Heart right ventricle (tissue), 16 donors: ENCODE measurements at regions not wholly inside any gene's neighbourhood (a gene's known extent, or its start where the extent isn't known, plus 50 kb on each side); places are given as distances from the start of the nearest gene placed in this dataset.
"Not testable (repeated sequence)": the region's sequence is repeated elsewhere in the genome, so short reads cannot be mapped to it uniquely, and the experiment has no call there.

Experiments
- ATAC-seq, 8 donors: fragments of 200-7000 bp; cut with Tn5 transposase; one replicate each; pipeline ENCODE4 v1.9.1; 2020; ENCODE audit warnings: mild to moderate bottlenecking in 8 of 8, moderate library complexity in 8 of 8, moderate number of reproducible peaks in 1 of 8
- DNase-seq, 2 donors: peaks; one replicate each; pipeline ENCODE4 v3.0.0-alpha.2; 2020
- H3K27ac ChIP-seq, 10 donors: fragments of 200-600 bp; sonication (generic) in 2 of 10; one replicate each; pipeline versions ENCODE4 v1.5.0 to v1.8.0; 2020 to 2022; ENCODE audit warnings: mild to moderate bottlenecking in 3 of 10
- H3K27me3 ChIP-seq, 7 donors: fragments of 200-600 bp; one replicate each; pipeline ENCODE4 v1.8.0; 2021 to 2022; ENCODE audit warnings: mild to moderate bottlenecking in 2 of 7
- H3K36me3 ChIP-seq, 9 donors: fragments of 200-600 bp; sonication (generic) in 1 of 9; one replicate each; pipeline versions ENCODE4 v1.5.0 to v1.8.0; 2020 to 2022; ENCODE audit warnings: mild to moderate bottlenecking in 2 of 9
- H3K4me1 ChIP-seq, 9 donors: fragments of 200-600 bp; sonication (generic) in 1 of 9; one replicate each; pipeline versions ENCODE4 v1.5.0 to v1.8.0; 2020 to 2022; ENCODE audit warnings: mild to moderate bottlenecking in 4 of 9
- H3K4me3 ChIP-seq, 10 donors: fragments of 200-600 bp; sonication (generic) in 2 of 10; one replicate each; pipeline versions ENCODE4 v1.5.0 to v1.8.0; 2020 to 2022; ENCODE audit warnings: mild to moderate bottlenecking in 7 of 10, moderate library complexity in 2 of 10
- H3K9me3 ChIP-seq, 11 donors: fragments of 200-600 bp in 10 of 11; sonication (generic) in 2 of 11; one replicate each; pipeline versions ENCODE4 v1.5.0 to v1.8.0; 2013 to 2022; ENCODE audit warnings: mild to moderate bottlenecking in 2 of 11, control low read depth in 1 of 11, moderate library complexity in 1 of 11
- CTCF ChIP-seq, 9 donors: fragments of 200-600 bp; sonication (generic) in 2 of 9; IDR thresholded peaks; one replicate each; pipeline versions ENCODE4 v1.5.0 to v1.8.0; 2021 to 2022; ENCODE audit warnings: antibody characterized with exemption in 9 of 9, mild to moderate bottlenecking in 5 of 9, moderate library complexity in 1 of 9
- WGBS, 2 donors: extraction: QIAGEN DNeasy Blood & Tissue Kit; methylation state at CpG; one replicate each; pipeline ENCODE4 v1.1.7; 2013; ENCODE audit warnings: inconsistent platforms in 1 of 2; 5-methylcytosine and 5-hydroxymethylcytosine counted together
- intact Hi-C, 10 donors: fragments of 100-400 bp; cut with DNase I; formaldehyde crosslinking; loops; one replicate each; pipeline versions ENCODE4 v1.11.1 to v1.14.2; 2022
- donor health status: Arrhythmogenic right ventricular cardiomyopathy.
- donor health status: ischemic (EF 13 %, LVEDD 7.1; RV severe dilation, severe dysfunction).
- donor health status: healthy with polysubstance abuse.
- donor health status: DM: no; HTN: yes; CAD: no.
- donor health status: DM: no; HTN: no; CAD: no.
- donor health status: ischemic (EF 25% LVEDD 6.9; RV normal size, moderate dysfunction).
- donor health status: ischemic (EF 25% LVEDD 5.7; RV mildly dilated, moderate dysfunction).
- donor health status: healthy.
- donor health status: DM: yes; HTN: yes; CAD: no.
- donor health status: Ischemic cardiomyopathy.
- donor health status: ischemic (EF 35%, LVEDD 5.7; RV mildly dilated, moderate dysfunction).
- donor health status: nonischemic (EF 11% LVEDD 7.7; RV severe dilation, severe dysfunction).
- donor health status: DM: yes; HTN: yes; CAD: no.
- donor health status: PGD.
- donor health status: ischemic (EF 29% LVEDD 5.4; RV normal size, mild dysfunction).
- donor health status: nonischemic (EF 23%, LVEDD 6.1; RV moderate dilation, normal function).

GRCh38 chr18:46222093-46222492, 117.9 kb downstream of the HAUS1 start:
- intact Hi-C loops: no loop called here
- ATAC-seq (no peak), DNase-seq (no peak)
- Histone ChIP-seq H3K27ac (peak overlapping the region in 2 of 10 donors; percentile 39 to 60), H3K4me1 (peaks cover 0 to 47% (median 34%) of the 10 kb centered on the region in 9 donors), H3K9me3 (no peaks in the 10 kb centered on the region), H3K4me3 (no peak overlapping the region), H3K27me3 (no peaks in the 10 kb centered on the region), H3K36me3 (peaks cover 0 to 36% (median 0%) of the 10 kb centered on the region in 9 donors)
- TF ChIP-seq CTCF (IDR thresholded peaks at IDR 0.05): no peak
- WGBS, 2 donors: 86 to 93% methylated on average over 3 of the region's 3 CpGs

GRCh38 chr18:46222710-46223360, 118.7 kb downstream of the HAUS1 start:
- DNase-seq (no peak), ATAC-seq (peak in 1 of 8 donors; percentile 26)
- no peak for TF ChIP-seq CTCF (IDR thresholded peaks at IDR 0.05)
- Histone ChIP-seq H3K36me3 (peaks cover 0 to 28% (median 0%) of the 10 kb centered on the region in 9 donors), H3K4me1 (peaks cover 0 to 47% (median 34%) of the 10 kb centered on the region in 9 donors), H3K9me3 (no peaks in the 10 kb centered on the region), H3K27ac (peak overlapping the region in 2 of 10 donors; percentile 39 to 60), H3K4me3 (no peak overlapping the region), H3K27me3 (no peaks in the 10 kb centered on the region)
- 65 to 69% methylated on average over 8 of the region's 8 CpGs for WGBS, 2 donors
- intact Hi-C loops: no loop called here

DNA sequence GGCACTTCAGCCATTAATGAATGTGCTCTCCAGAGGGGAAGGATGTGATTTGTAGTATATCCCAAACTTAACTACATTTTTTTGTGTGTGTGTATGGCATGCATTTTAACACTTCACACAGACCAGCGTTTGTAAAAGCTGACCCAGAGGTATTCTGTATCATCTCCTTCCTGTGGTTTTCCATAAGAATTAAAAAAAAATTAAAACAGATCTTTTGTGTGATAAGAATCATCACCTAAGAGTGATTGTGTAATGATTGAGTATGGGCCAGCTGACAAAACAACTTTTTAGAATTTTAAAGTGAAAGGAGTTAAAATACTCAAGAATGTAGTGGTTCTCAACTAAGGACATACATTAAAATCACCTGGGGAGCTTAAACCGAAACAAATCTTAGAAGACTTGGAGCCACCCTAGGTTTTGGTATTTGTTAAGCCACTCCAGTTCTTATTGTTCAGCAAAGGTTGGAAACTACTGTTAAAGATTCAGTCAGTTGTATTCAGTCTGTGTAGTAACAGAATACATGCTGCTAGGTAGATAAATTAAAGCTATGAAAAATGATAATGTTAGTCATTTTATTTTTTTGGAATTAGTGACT, 120.1 kb downstream of the HAUS1 start:
- no peak overlapping the region for H3K4me3 ChIP-seq
- no peak for DNase-seq
- intact Hi-C loops: no loop called here
- no peak for TF ChIP-seq CTCF (IDR thresholded peaks at IDR 0.05)
- no peaks in the 10 kb centered on the region for H3K27me3 ChIP-seq
- peaks cover 0 to 47% (median 31%) of the 10 kb centered on the region in 9 donors for H3K4me1 ChIP-seq
- no peaks in the 10 kb centered on the region for H3K9me3 ChIP-seq
- H3K36me3 ChIP-seq: peaks cover 0 to 14% (median 0%) of the 10 kb centered on the region in 9 donors
- H3K27ac ChIP-seq: no peak overlapping the region
- 59 to 63% methylated on average over 2 of the region's 2 CpGs for WGBS, 2 donors
- ATAC-seq: no peak

GRCh38 chr18:46226461-46226860, 122.3 kb downstream of the HAUS1 start:
- WGBS, 2 donors: 94 to 100% methylated on average over 1 of the region's 1 CpG
- Histone ChIP-seq H3K36me3 (peaks cover 0 to 7% (median 0%) of the 10 kb centered on the region in 9 donors), H3K9me3 (no peaks in the 10 kb centered on the region), H3K27me3 (no peaks in the 10 kb centered on the region), H3K4me3 (no peak overlapping the region), H3K27ac (no peak overlapping the region), H3K4me1 (peaks cover 0 to 47% (median 35%) of the 10 kb centered on the region in 9 donors)
- no peak for DNase-seq
- ATAC-seq: no peak
- no peak for TF ChIP-seq CTCF (IDR thresholded peaks at IDR 0.05)
- intact Hi-C loops: no loop called here

DNA sequence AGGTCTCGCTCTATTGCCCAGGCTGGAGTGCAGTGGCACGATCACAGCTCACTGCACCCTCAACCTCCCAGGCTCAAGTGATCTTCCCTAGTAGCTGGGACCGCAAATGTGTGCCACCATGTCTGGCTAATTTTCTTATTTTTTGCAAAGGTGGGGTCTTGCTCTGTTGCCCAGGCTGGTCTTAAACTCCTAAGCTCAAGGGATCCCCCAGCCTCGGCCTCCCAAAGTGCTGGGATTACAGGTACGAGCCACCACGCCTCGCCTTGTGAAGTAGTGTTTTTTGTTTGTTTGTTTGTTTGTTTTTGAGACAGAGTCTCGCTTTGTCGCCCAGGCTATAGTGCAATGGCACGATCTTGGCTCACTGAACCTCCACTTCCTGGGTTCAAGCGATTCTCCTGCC, 125.5 kb downstream of the HAUS1 start:
- H3K27me3 ChIP-seq, H3K4me3 ChIP-seq, H3K36me3 ChIP-seq, H3K27ac ChIP-seq, DNase-seq, H3K9me3 ChIP-seq, intact Hi-C loops, ATAC-seq: not testable (repeated sequence)
- peaks cover 0 to 20% (median 6%) of the 10 kb centered on the region in 9 donors for H3K4me1 ChIP-seq
- whole genome bisulfite sequencing, 2 donors: 90 to 93% methylated on average over 11 of the region's 11 CpGs
